Activated naive CD4-positive, alpha-beta T cell treated with anti-CD3 and anti-CD28 coated beads, Interleukin-2, amount 50 U/mL, for 24 hours (primary cell): ENCODE measurements at regions not wholly inside any gene's neighbourhood (a gene's known extent, or its start where the extent isn't known, plus 50 kb on each side); places are given as distances from the start of the nearest gene placed in this dataset.

Experiments
- H3K27ac Mint-ChIP-seq: one replicate; pipeline ENCODE4 v1.8.0; 2021; ENCODE audit warnings: mild to moderate bottlenecking, mixed read lengths
- H3K27me3 Mint-ChIP-seq: one replicate; pipeline ENCODE4 v1.8.0; 2021; ENCODE audit warnings: mixed read lengths
- H3K36me3 Mint-ChIP-seq: one replicate; pipeline ENCODE4 v1.8.0; 2021; ENCODE audit warnings: mixed read lengths
- H3K4me1 Mint-ChIP-seq: one replicate; pipeline ENCODE4 v1.8.0; 2021; ENCODE audit warnings: mixed read lengths
- H3K4me3 Mint-ChIP-seq: one replicate; pipeline ENCODE4 v1.8.0; 2021; ENCODE audit warnings: mild to moderate bottlenecking, mixed read lengths
- H3K9me3 Mint-ChIP-seq: one replicate; pipeline ENCODE4 v1.8.0; 2021; ENCODE audit warnings: mixed read lengths

GRCh38 chr4:56286763-56287162 is 100.5 kb downstream of the AASDH start:
- Mint-ChIP-seq H3K27ac (no peak overlapping the region), H3K4me3 (no peak overlapping the region), H3K27me3 (no peaks in the 10 kb centered on the region), H3K36me3 (no peaks in the 10 kb centered on the region), H3K9me3 (no peaks in the 10 kb centered on the region), H3K4me1 (peaks cover 23% of the 10 kb centered on the region)

- H3K36me3 Mint-ChIP-seq = no peaks in the 10 kb centered on the region
- H3K4me1 Mint-ChIP-seq = peaks cover under 1% of the 10 kb centered on the region
- no peaks in the 10 kb centered on the region for H3K27me3 Mint-ChIP-seq
- no peak overlapping the region for H3K27ac Mint-ChIP-seq
- H3K9me3 Mint-ChIP-seq = no peaks in the 10 kb centered on the region
- H3K4me3 Mint-ChIP-seq = no peak overlapping the region
Observed at GRCh38 chr4:56283375-56283774, 103.9 kb downstream of the AASDH start.

GRCh38 chr4:56282004-56282403 is 105.3 kb downstream of the AASDH start:
- Mint-ChIP-seq H3K27me3 (peaks cover 2% of the 10 kb centered on the region), H3K4me1 (no peaks in the 10 kb centered on the region), H3K27ac (no peak overlapping the region), H3K36me3 (no peaks in the 10 kb centered on the region), H3K4me3 (no peak overlapping the region), H3K9me3 (no peaks in the 10 kb centered on the region)

- H3K4me1 Mint-ChIP-seq = no peaks in the 10 kb centered on the region
- no peak overlapping the region for H3K27ac Mint-ChIP-seq
- H3K27me3 Mint-ChIP-seq = peaks cover 14% of the 10 kb centered on the region
- no peaks in the 10 kb centered on the region for H3K9me3 Mint-ChIP-seq
- no peak overlapping the region for H3K4me3 Mint-ChIP-seq
- no peaks in the 10 kb centered on the region for H3K36me3 Mint-ChIP-seq
Observed at GRCh38 chr4:56276547-56276946, 110.7 kb downstream of the AASDH start.

DNA sequence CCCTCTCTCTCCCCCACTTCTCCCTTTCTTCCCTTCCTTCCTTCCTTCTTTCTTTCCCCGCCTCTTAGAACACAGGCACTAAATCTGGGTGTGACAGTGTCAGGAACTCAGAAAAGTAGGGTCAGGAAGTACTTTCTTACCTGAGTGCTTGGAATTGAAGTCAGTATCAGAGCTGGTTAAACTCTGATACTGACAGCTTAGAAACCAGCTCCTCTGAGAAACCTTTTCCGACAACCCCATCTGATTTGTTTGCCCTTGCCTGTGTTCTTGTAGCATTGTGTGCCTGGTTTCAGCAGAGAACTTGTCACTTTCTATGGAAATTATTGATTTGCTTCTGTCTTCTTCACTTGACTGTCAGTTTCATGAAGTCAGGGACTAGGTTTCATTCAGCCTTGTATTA is 113.9 kb downstream of the AASDH start:
- no peaks in the 10 kb centered on the region for H3K4me1 Mint-ChIP-seq
- H3K27me3 Mint-ChIP-seq = peaks cover 19% of the 10 kb centered on the region
- H3K9me3 Mint-ChIP-seq = no peaks in the 10 kb centered on the region
- H3K27ac Mint-ChIP-seq = no peak overlapping the region
- H3K4me3 Mint-ChIP-seq = no peak overlapping the region
- H3K36me3 Mint-ChIP-seq = no peaks in the 10 kb centered on the region

- no peaks in the 10 kb centered on the region for H3K9me3 Mint-ChIP-seq
- H3K27me3 Mint-ChIP-seq = peaks cover 18% of the 10 kb centered on the region
- H3K4me1 Mint-ChIP-seq = no peaks in the 10 kb centered on the region
- H3K27ac Mint-ChIP-seq = no peak overlapping the region
- H3K36me3 Mint-ChIP-seq = no peaks in the 10 kb centered on the region
- no peak overlapping the region for H3K4me3 Mint-ChIP-seq
Observed at GRCh38 chr4:56272927-56273326, 114.4 kb downstream of the AASDH start.

GRCh38 chr4:56272003-56272402 is 115.3 kb downstream of the AASDH start:
- Mint-ChIP-seq H3K36me3 (no peaks in the 10 kb centered on the region), H3K4me3 (no peak overlapping the region), H3K27me3 (peaks cover 17% of the 10 kb centered on the region), H3K27ac (no peak overlapping the region), H3K4me1 (no peaks in the 10 kb centered on the region), H3K9me3 (no peaks in the 10 kb centered on the region)

- no peak overlapping the region for H3K4me3 Mint-ChIP-seq
- H3K27me3 Mint-ChIP-seq = peaks cover 15% of the 10 kb centered on the region
- no peak overlapping the region for H3K27ac Mint-ChIP-seq
- no peaks in the 10 kb centered on the region for H3K9me3 Mint-ChIP-seq
- no peaks in the 10 kb centered on the region for H3K36me3 Mint-ChIP-seq
- no peaks in the 10 kb centered on the region for H3K4me1 Mint-ChIP-seq
Observed at GRCh38 chr4:56271131-56271530, 116.2 kb downstream of the AASDH start.

- H3K4me1 Mint-ChIP-seq = no peaks in the 10 kb centered on the region
- no peak overlapping the region for H3K4me3 Mint-ChIP-seq
- H3K27me3 Mint-ChIP-seq = peaks cover 7% of the 10 kb centered on the region
- H3K9me3 Mint-ChIP-seq = no peaks in the 10 kb centered on the region
- no peak overlapping the region for H3K27ac Mint-ChIP-seq
- H3K36me3 Mint-ChIP-seq = peaks cover 2% of the 10 kb centered on the region
Observed at GRCh38 chr4:56267558-56267957, 119.7 kb downstream of the AASDH start.

- peaks cover 2% of the 10 kb centered on the region for H3K36me3 Mint-ChIP-seq
- H3K27me3 Mint-ChIP-seq = peaks cover 4% of the 10 kb centered on the region
- H3K9me3 Mint-ChIP-seq = no peaks in the 10 kb centered on the region
- no peak overlapping the region for H3K27ac Mint-ChIP-seq
- H3K4me3 Mint-ChIP-seq = no peak overlapping the region
- peaks cover 19% of the 10 kb centered on the region for H3K4me1 Mint-ChIP-seq
Observed at GRCh38 chr4:56264873-56265272, 122.4 kb downstream of the AASDH start.

GRCh38 chr4:56261027-56261426 is 126.3 kb downstream of the AASDH start:
- peaks cover 19% of the 10 kb centered on the region for H3K4me1 Mint-ChIP-seq
- peaks cover 2% of the 10 kb centered on the region for H3K36me3 Mint-ChIP-seq
- peaks cover 7% of the 10 kb centered on the region for H3K27me3 Mint-ChIP-seq
- H3K9me3 Mint-ChIP-seq = no peaks in the 10 kb centered on the region
- H3K4me3 Mint-ChIP-seq = no peak overlapping the region
- H3K27ac Mint-ChIP-seq = no peak overlapping the region

DNA sequence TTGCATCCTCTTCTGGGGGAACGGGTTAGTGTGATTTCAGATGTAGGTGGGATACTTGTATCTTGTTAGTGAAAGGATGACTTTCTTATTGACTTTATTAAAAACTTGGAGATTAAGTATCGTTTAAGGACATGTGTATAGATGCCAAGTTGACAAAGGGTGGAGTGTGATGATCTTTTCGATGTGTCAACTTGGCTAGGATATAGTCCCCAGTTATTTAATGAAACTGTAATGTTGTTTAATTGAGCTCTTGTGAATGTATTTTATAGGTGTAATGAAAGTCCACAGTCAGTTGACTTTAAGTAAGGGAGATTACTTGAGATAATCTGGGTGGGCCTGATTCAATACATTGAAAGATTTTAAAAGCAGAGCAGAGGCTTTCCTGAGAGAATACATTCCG is 127.0 kb downstream of the AASDH start:
- Mint-ChIP-seq H3K27ac (no peak overlapping the region), H3K36me3 (peaks cover 2% of the 10 kb centered on the region), H3K27me3 (peaks cover 7% of the 10 kb centered on the region), H3K4me3 (no peak overlapping the region), H3K9me3 (no peaks in the 10 kb centered on the region), H3K4me1 (peaks cover 19% of the 10 kb centered on the region)

- H3K9me3 Mint-ChIP-seq = no peaks in the 10 kb centered on the region
- H3K27me3 Mint-ChIP-seq = peaks cover 7% of the 10 kb centered on the region
- H3K36me3 Mint-ChIP-seq = peaks cover 4% of the 10 kb centered on the region
- H3K4me1 Mint-ChIP-seq = peaks cover 19% of the 10 kb centered on the region
- no peak overlapping the region for H3K27ac Mint-ChIP-seq
- no peak overlapping the region for H3K4me3 Mint-ChIP-seq
Observed at GRCh38 chr4:56259655-56260054, 127.6 kb downstream of the AASDH start.

DNA sequence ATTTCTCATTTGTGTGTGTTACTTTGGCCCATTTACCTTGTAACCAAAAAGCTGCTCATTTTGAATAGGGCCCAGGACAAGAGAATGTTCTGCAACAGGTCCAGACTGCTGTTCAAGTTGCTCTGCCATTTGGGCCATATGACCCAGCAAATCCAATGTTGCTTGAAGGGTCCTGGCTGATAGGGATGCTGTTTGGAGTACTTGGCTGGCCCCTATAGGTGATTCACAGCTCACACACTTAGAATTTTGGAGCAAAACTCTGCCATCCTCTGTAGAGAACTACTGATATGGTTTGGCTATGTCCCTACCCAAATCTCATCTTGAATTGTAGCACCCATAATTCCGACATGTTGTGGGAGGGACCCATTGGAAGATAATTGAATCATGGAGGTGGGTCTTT is 131.5 kb downstream of the AASDH start:
- H3K27ac Mint-ChIP-seq = no peak overlapping the region
- H3K9me3 Mint-ChIP-seq = no peaks in the 10 kb centered on the region
- peaks cover 9% of the 10 kb centered on the region for H3K4me1 Mint-ChIP-seq
- H3K36me3 Mint-ChIP-seq = peaks cover 2% of the 10 kb centered on the region
- no peak overlapping the region for H3K4me3 Mint-ChIP-seq
- H3K27me3 Mint-ChIP-seq = peaks cover 14% of the 10 kb centered on the region

- no peak overlapping the region for H3K4me3 Mint-ChIP-seq
- H3K9me3 Mint-ChIP-seq = no peaks in the 10 kb centered on the region
- no peaks in the 10 kb centered on the region for H3K4me1 Mint-ChIP-seq
- peaks cover 2% of the 10 kb centered on the region for H3K36me3 Mint-ChIP-seq
- no peak overlapping the region for H3K27ac Mint-ChIP-seq
- H3K27me3 Mint-ChIP-seq = peaks cover 14% of the 10 kb centered on the region
Observed at GRCh38 chr4:56253666-56254305, 133.5 kb downstream of the AASDH start.

DNA sequence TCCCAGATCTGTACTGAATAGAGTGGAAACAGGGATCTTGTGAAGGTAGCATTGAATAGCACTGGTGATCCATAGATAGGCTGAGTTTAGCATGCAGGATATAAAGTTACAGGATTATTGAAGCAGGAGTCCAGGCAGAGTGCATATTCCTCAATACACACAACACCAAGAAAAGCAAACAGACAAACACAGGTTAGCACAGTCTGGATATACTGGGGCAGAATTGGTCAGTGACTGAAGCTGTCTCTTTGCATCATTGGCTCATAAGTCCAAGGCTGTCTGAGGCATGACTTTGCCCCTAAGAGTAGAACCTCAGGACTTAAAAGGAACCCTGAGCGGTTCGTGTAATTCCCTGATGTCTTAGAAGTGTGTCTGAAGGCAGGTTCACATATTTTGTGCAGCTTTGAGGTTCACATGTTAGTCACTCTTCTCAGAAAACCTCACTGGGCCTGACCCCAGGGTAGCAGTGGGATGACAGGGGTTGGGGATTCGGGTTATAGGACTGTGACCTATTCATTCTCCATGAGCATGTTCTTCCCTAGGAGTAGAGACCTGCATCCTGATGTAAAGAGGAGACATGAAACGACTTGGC is 134.6 kb downstream of the AASDH start:
- peaks cover 14% of the 10 kb centered on the region for H3K27me3 Mint-ChIP-seq
- H3K27ac Mint-ChIP-seq = no peak overlapping the region
- H3K9me3 Mint-ChIP-seq = no peaks in the 10 kb centered on the region
- peaks cover 2% of the 10 kb centered on the region for H3K36me3 Mint-ChIP-seq
- no peak overlapping the region for H3K4me3 Mint-ChIP-seq
- no peaks in the 10 kb centered on the region for H3K4me1 Mint-ChIP-seq

DNA sequence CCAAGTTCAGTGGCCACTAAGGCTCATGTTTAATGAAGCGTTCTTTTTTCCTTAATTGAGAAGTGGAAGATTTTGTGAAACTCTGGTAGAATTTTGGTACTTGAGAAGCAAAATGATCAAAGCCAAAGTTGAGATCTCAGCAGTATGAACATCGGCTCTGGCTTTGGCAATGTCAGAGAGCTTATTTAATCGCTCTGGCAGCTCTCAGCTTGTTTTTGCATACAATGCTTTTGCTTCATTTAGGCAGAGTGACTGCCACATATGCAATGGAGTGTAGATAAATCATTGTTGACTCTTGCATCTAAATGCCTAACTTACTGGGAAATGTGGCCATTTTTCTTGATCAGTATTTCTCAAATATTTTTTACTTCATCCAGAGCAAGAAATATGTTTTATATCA is 135.7 kb downstream of the AASDH start:
- no peaks in the 10 kb centered on the region for H3K9me3 Mint-ChIP-seq
- no peak overlapping the region for H3K27ac Mint-ChIP-seq
- peaks cover 2% of the 10 kb centered on the region for H3K36me3 Mint-ChIP-seq
- H3K27me3 Mint-ChIP-seq = peaks cover 12% of the 10 kb centered on the region
- H3K4me1 Mint-ChIP-seq = no peaks in the 10 kb centered on the region
- H3K4me3 Mint-ChIP-seq = no peak overlapping the region
